T-cell (primary cell): ENCODE measurements at regions not wholly inside any gene's neighbourhood (a gene's known extent, or its start where the extent isn't known, plus 50 kb on each side); places are given as distances from the start of the nearest gene placed in this dataset.

ENCODE experiments used
- ATAC-seq, 4 experiments: fragments of 200-7000 bp in 3 of 4; fragments of 150-1000 bp in 1 of 4; cut with Tn5 transposase; replicated peaks in 1 of 4; 1 replicate in 3 of 4; 2 replicates in 1 of 4; pipeline ENCODE4 v1.10.0; 2021; ENCODE audit warnings: moderate library complexity in 3 of 4, mild to moderate bottlenecking in 2 of 4, moderate number of reproducible peaks in 1 of 4
- CTCF ChIA-PET, 2 donors: fragments of 300-600 bp; sonication (Branson Sonifier 250); formaldehyde crosslinking; loops; one replicate each; lab custom pipeline; 2022; ENCODE audit warnings: antibody characterized with exemption in 2 of 2; lab: Charles Lee
- POLR2A ChIA-PET, 2 donors: fragments of 300-600 bp; sonication (Branson Sonifier 250); formaldehyde crosslinking; loops; one replicate each; lab custom pipeline; 2022; ENCODE audit warnings: antibody characterized with exemption in 2 of 2; lab: Charles Lee
- DNase-seq, 35 experiments: peaks; one replicate each; pipeline versions ENCODE4 v3.0.0 to v3.0.0-alpha.2; 2013 to 2023
- H3K27ac ChIP-seq: one replicate; pipeline ENCODE4 v1.5.1; 2013; ENCODE audit warnings: low read length
- H3K27me3 ChIP-seq, 2 experiments: replicated peaks in 1 of 2; 1 replicate in 1 of 2; 2 replicates in 1 of 2; pipeline versions ENCODE4 v1.6.1 to v1.7.0; 2013; ENCODE audit warnings: low read length in 1 of 2, mixed read lengths in 1 of 2; ENCODE audit not compliant: control insufficient read depth in 2 of 2, insufficient read depth in 2 of 2; ENCODE audit errors: extremely low read depth in 1 of 2
- H3K36me3 ChIP-seq, 2 donors: 1 replicate in 1 of 2; 2 replicates in 1 of 2; pipeline versions ENCODE4 v1.6.1 to v1.7.0; 2013; ENCODE audit warnings: low read length in 1 of 2; ENCODE audit not compliant: control insufficient read depth in 2 of 2, insufficient read depth in 1 of 2; ENCODE audit errors: extremely low read depth in 1 of 2
- H3K4me1 ChIP-seq, 2 experiments: 1 replicate in 1 of 2; 2 replicates in 1 of 2; pipeline versions ENCODE4 v1.6.1 to v1.7.0; 2013; ENCODE audit warnings: low read length in 2 of 2, mixed read lengths in 1 of 2; ENCODE audit not compliant: insufficient read depth in 2 of 2, control insufficient read depth in 1 of 2; ENCODE audit errors: extremely low read depth in 1 of 2
- H3K4me3 ChIP-seq, 2 donors: 1 replicate in 1 of 2; 2 replicates in 1 of 2; pipeline versions ENCODE4 v1.5.1 to v1.7.0; 2013; ENCODE audit warnings: mild to moderate bottlenecking in 2 of 2, low read length in 1 of 2, moderate library complexity in 1 of 2; ENCODE audit not compliant: control insufficient read depth in 1 of 2; ENCODE audit errors: extremely low read depth in 1 of 2
- H3K9me3 ChIP-seq: 2 replicates; pipeline ENCODE4 v1.7.0; 2013
- H3K27ac Mint-ChIP-seq, 2 donors: one replicate each; pipeline ENCODE4 v1.8.0; 2020 to 2021; ENCODE audit warnings: mild to moderate bottlenecking in 2 of 2, mixed read lengths in 2 of 2
- H3K27me3 Mint-ChIP-seq, 2 donors: one replicate each; pipeline ENCODE4 v1.8.0; 2021 to 2022; ENCODE audit warnings: mixed read lengths in 2 of 2
- H3K36me3 Mint-ChIP-seq: one replicate; pipeline ENCODE4 v1.8.0; 2021; ENCODE audit warnings: mixed read lengths
- H3K4me1 Mint-ChIP-seq, 3 donors: one replicate each; pipeline ENCODE4 v1.8.0; 2020 to 2022; ENCODE audit warnings: mixed read lengths in 3 of 3, mild to moderate bottlenecking in 1 of 3
- H3K4me3 Mint-ChIP-seq, 3 donors: one replicate each; pipeline ENCODE4 v1.8.0; 2020 to 2022; ENCODE audit warnings: mild to moderate bottlenecking in 3 of 3, mixed read lengths in 3 of 3, moderate library complexity in 3 of 3
- H3K9me3 Mint-ChIP-seq, 3 donors: one replicate each; pipeline ENCODE4 v1.8.0; 2020 to 2022; ENCODE audit warnings: mixed read lengths in 3 of 3
- WGBS: methylation state at CpG from one replicate; pipeline ENCODE4 v1.1.5; 2013; ENCODE audit warnings: missing lambda C conversion rate; ENCODE audit not compliant: insufficient coverage; 5-methylcytosine and 5-hydroxymethylcytosine counted together

DNA sequence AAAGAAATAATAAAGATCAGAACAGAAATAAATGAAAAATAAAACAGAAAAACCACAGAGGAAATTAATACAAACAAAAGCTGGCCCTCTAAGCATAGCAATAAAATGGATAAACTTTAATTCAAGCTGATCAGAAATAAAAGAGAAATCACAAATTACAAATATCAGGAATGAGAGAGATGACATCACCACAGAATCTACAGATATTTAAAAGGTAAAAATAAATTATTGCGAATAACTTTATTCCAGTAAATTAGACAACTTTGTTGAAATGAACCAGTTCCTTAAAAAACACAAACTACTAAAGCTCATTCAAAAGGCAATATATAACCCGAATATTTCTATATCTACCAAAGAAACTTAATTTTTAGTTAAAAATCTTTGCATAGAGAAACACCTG, 131.7 kb downstream of the PPP1R3A start:
- H3K36me3 Mint-ChIP-seq, result no peaks in the 10 kb centered on the region
- POLR2A ChIA-PET, result no interaction called here
- no peaks in the 10 kb centered on the region for H3K4me1 Mint-ChIP-seq
- DNase-seq, result no peak
- H3K9me3 Mint-ChIP-seq, result peaks cover 0 to 10% (median 0%) of the 10 kb centered on the region in 3 donors
- Histone ChIP-seq H3K36me3 (no peaks in the 10 kb centered on the region), H3K27me3 (no peaks in the 10 kb centered on the region), H3K4me1 (no peaks in the 10 kb centered on the region), H3K4me3 (no peak overlapping the region), H3K27ac (no peak overlapping the region), H3K9me3 (no peaks in the 10 kb centered on the region)
- H3K27ac Mint-ChIP-seq, result no peak overlapping the region
- no peak for ATAC-seq
- CTCF ChIA-PET, result no interaction called here
- no peaks in the 10 kb centered on the region for H3K27me3 Mint-ChIP-seq
- no peak overlapping the region for H3K4me3 Mint-ChIP-seq
- no CpG with 5 or more reads among the region's 2 CpGs for WGBS

DNA sequence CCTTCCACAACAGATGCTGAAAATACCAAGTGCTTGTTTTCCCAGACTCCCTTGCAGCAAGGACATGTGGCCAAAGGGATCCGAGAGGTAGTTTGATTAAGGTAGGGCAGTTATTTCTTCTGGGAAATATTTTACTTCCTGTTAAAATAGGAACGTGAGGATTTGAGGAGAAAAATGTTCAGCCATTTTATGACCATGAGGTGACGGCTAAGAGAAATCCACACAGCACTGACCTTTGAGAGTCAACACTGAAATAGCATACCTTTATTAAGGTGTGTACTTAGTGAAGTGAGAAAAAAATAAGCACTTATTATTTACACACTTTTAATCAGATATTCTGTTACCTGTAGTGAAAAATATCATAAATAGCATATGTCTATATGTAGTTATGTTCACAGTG, 133.9 kb downstream of the PPP1R3A start:
- H3K27ac ChIP-seq, result no peak overlapping the region
- no peaks in the 10 kb centered on the region for H3K4me1 ChIP-seq
- H3K27me3 Mint-ChIP-seq, result no peaks in the 10 kb centered on the region
- no peaks in the 10 kb centered on the region for H3K9me3 ChIP-seq
- ChIA-PET POLR2A (no interaction called here), CTCF (no interaction called here)
- H3K4me3 Mint-ChIP-seq, result no peak overlapping the region
- no peaks in the 10 kb centered on the region for H3K9me3 Mint-ChIP-seq
- ATAC-seq, result no peak
- H3K4me1 Mint-ChIP-seq, result no peaks in the 10 kb centered on the region
- H3K4me3 ChIP-seq, result no peak overlapping the region
- H3K27ac Mint-ChIP-seq, result no peak overlapping the region
- no CpG with 5 or more reads among the region's 3 CpGs for whole genome bisulfite sequencing
- H3K36me3 Mint-ChIP-seq, result no peaks in the 10 kb centered on the region
- H3K36me3 ChIP-seq, result no peaks in the 10 kb centered on the region
- H3K27me3 ChIP-seq, result no peaks in the 10 kb centered on the region
- DNase-seq, result no peak

DNA sequence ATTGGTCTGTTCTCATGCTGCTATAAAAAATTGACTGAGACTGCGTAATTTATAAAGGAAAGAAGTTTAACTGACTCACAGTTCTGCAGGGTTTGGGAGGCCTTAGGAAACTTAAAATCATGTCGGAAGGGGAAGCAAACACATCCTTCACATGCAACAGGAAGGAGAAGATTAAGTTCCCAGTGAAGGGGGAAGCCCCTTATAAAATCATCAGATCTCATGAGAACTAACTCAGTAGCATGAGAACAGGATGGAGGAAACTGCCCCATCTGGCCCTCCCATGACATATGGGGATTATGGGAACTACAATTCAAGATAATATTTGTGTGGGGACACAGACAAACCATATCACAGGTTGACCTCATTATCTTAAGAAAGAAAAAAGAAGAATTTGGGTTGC, 134.5 kb downstream of the PPP1R3A start:
- Histone ChIP-seq H3K27me3 (no peaks in the 10 kb centered on the region), H3K36me3 (no peaks in the 10 kb centered on the region), H3K4me1 (no peaks in the 10 kb centered on the region), H3K9me3 (no peaks in the 10 kb centered on the region), H3K27ac (no peak overlapping the region), H3K4me3 (no peak overlapping the region)
- no CpG with 5 or more reads among the region's 2 CpGs for WGBS
- H3K4me3 Mint-ChIP-seq, result no peak overlapping the region
- ChIA-PET CTCF (no interaction called here), POLR2A (no interaction called here)
- DNase-seq (no peak), ATAC-seq (no peak)
- H3K27ac Mint-ChIP-seq, result no peak overlapping the region
- H3K4me1 Mint-ChIP-seq, result no peaks in the 10 kb centered on the region
- H3K27me3 Mint-ChIP-seq, result no peaks in the 10 kb centered on the region
- H3K36me3 Mint-ChIP-seq, result no peaks in the 10 kb centered on the region
- H3K9me3 Mint-ChIP-seq, result no peaks in the 10 kb centered on the region

DNA sequence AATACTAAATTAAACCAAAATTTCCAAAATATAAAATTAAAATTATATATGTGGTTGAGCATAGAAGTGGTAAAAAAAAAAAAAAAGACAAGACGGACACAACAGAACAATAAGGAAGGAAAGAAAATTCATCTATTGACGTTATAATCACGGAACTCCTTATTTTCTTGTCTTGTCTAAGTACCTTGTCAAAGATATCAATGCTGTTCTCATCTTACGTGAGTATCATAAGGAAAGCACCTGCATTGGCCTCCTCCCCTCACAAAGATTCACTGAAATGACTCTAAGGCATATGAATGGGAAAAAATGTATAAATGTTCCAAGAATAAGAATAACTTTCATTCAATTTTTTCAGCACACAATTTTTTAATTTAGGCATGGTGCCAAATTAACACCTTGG, 135.4 kb downstream of the PPP1R3A start:
- ChIA-PET POLR2A (no interaction called here), CTCF (no interaction called here)
- no peaks in the 10 kb centered on the region for H3K36me3 Mint-ChIP-seq
- no peak overlapping the region for H3K4me3 ChIP-seq
- WGBS, result no CpG with 5 or more reads among the region's 4 CpGs
- H3K27ac Mint-ChIP-seq, result no peak overlapping the region
- no peaks in the 10 kb centered on the region for H3K27me3 Mint-ChIP-seq
- H3K9me3 ChIP-seq, result no peaks in the 10 kb centered on the region
- H3K4me1 ChIP-seq, result no peaks in the 10 kb centered on the region
- DNase-seq (no peak), ATAC-seq (no peak)
- H3K4me1 Mint-ChIP-seq, result no peaks in the 10 kb centered on the region
- no peak overlapping the region for H3K27ac ChIP-seq
- H3K4me3 Mint-ChIP-seq, result no peak overlapping the region
- no peaks in the 10 kb centered on the region for H3K27me3 ChIP-seq
- H3K36me3 ChIP-seq, result no peaks in the 10 kb centered on the region
- no peaks in the 10 kb centered on the region for H3K9me3 Mint-ChIP-seq

DNA sequence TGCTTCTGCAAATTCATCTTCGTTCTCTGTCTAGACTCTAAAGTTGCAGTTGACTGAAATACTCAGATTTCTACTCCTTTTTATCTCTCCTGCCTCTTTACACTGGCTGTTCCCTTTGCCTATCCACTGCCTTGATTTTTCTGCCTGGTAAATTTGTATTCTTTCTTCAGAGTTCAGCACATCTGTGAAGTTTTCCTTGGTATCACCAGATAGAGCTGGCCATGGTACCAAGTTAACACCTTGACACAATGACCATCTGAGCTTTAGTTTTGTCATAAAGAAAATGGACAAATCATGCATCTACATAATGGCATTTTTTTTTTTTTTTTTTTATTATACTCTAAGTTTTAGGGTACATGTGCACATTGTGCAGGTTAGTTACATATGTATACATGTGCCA, 143.0 kb downstream of the PPP1R3A start:
- H3K27ac Mint-ChIP-seq, result no peak overlapping the region
- no peak for DNase-seq
- H3K4me1 Mint-ChIP-seq, result no peaks in the 10 kb centered on the region
- ATAC-seq, result no peak
- H3K36me3 ChIP-seq, result no peaks in the 10 kb centered on the region
- POLR2A ChIA-PET, result no interaction called here
- no peak overlapping the region for H3K27ac ChIP-seq
- H3K9me3 ChIP-seq, result no peaks in the 10 kb centered on the region
- H3K4me3 Mint-ChIP-seq, result no peak overlapping the region
- H3K9me3 Mint-ChIP-seq, result no peaks in the 10 kb centered on the region
- CTCF ChIA-PET, result no interaction called here
- no peak overlapping the region for H3K4me3 ChIP-seq
- H3K4me1 ChIP-seq, result no peaks in the 10 kb centered on the region
- no peaks in the 10 kb centered on the region for H3K36me3 Mint-ChIP-seq
- no peaks in the 10 kb centered on the region for H3K27me3 Mint-ChIP-seq
- H3K27me3 ChIP-seq, result no peaks in the 10 kb centered on the region
- WGBS, result no CpG with 5 or more reads among the region's 1 CpG

DNA sequence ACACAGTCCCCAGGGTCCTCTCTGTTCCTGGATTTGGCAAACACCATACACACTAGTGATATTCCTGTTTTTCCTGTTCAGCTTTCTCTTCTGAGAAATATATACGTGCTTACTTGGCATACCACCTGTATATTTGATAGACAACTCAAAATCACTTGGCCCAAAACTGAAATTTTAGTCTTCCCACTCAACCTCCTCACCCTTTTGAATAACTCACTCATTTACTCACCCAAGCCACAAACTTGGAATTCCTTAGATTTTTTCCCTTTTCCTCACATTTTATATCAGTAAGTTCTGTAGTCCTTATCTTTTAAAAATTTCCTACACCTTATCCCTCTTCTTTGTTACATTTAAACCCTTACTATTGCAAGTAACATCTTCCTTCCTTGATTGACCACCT, 143.4 kb downstream of the PPP1R3A start:
- no peak for ATAC-seq
- Histone ChIP-seq H3K27ac (no peak overlapping the region), H3K4me3 (no peak overlapping the region), H3K9me3 (no peaks in the 10 kb centered on the region), H3K4me1 (no peaks in the 10 kb centered on the region), H3K36me3 (no peaks in the 10 kb centered on the region), H3K27me3 (no peaks in the 10 kb centered on the region)
- no peak for DNase-seq
- H3K4me3 Mint-ChIP-seq, result no peak overlapping the region
- ChIA-PET POLR2A (no interaction called here), CTCF (no interaction called here)
- no peaks in the 10 kb centered on the region for H3K27me3 Mint-ChIP-seq
- no peaks in the 10 kb centered on the region for H3K4me1 Mint-ChIP-seq
- H3K27ac Mint-ChIP-seq, result no peak overlapping the region
- no peaks in the 10 kb centered on the region for H3K9me3 Mint-ChIP-seq
- WGBS, result 50% methylated on average over 1 of the region's 1 CpG
- no peaks in the 10 kb centered on the region for H3K36me3 Mint-ChIP-seq

DNA sequence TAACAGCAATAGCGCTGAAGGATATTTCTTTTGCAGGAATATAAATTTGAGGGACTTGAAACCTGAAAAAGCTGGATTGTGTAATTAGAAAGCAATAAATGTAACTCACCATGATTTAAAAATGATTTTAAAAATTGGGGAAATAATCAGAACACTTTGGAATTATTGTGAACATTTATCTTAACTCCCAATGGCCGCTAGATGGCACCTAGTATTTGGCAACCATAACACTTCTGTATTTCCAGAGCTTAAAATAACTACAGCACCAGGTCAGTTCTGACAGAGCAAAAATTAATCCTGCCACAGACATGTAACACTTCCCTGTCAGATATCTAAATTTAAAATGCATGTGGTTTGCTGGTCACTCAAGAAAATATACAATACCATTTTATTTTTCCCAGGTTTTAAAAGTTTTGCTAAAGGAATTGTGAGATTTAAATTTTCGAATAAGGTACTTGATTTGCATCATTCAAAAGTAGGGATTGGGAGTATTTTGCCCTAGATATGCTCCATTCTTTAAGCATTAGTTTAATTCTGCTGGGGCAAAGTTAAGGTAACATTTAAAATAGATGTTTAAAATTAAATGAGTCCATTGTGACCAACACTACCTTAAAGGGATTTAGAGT, 144.5 kb downstream of the PPP1R3A start:
- H3K27me3 ChIP-seq, result no peaks in the 10 kb centered on the region
- DNase-seq, result no peak
- no peaks in the 10 kb centered on the region for H3K9me3 ChIP-seq
- H3K4me1 ChIP-seq, result no peaks in the 10 kb centered on the region
- POLR2A ChIA-PET, result no interaction called here
- no peak overlapping the region for H3K27ac ChIP-seq
- no peak overlapping the region for H3K4me3 Mint-ChIP-seq
- ATAC-seq, result no peak
- no peaks in the 10 kb centered on the region for H3K36me3 ChIP-seq
- no peaks in the 10 kb centered on the region for H3K27me3 Mint-ChIP-seq
- H3K36me3 Mint-ChIP-seq, result no peaks in the 10 kb centered on the region
- whole genome bisulfite sequencing, result no CpG with 5 or more reads among the region's 3 CpGs
- H3K27ac Mint-ChIP-seq, result no peak overlapping the region
- peaks cover 0 to 2% (median 2%) of the 10 kb centered on the region in 3 donors for H3K9me3 Mint-ChIP-seq
- H3K4me1 Mint-ChIP-seq, result no peaks in the 10 kb centered on the region
- CTCF ChIA-PET, result no interaction called here
- H3K4me3 ChIP-seq, result no peak overlapping the region
